ENCODE measurements at regions not wholly inside any gene's neighbourhood (a gene's known extent, or its start where the extent isn't known, plus 50 kb on each side); places are given as distances from the start of the nearest gene placed in this dataset.
A peak's percentile ranks its signal among the peaks of the same experiment; 100 is the strongest.

GRCh38 chr9:86519066-86519615 lies 164.9 kb upstream of the TUT7 start:
- H3K4me3 ChIP-seq (ENCODE audit: low read length in 2 of 2): no peak overlapping the region
- no peaks in the 10 kb centered on the region for H3K4me1 ChIP-seq (ENCODE audit: control insufficient read depth in 1 of 2, insufficient read depth in 2 of 2, low read length in 2 of 2)
- no peaks in the 10 kb centered on the region for H3K36me3 ChIP-seq (ENCODE audit: control insufficient read depth in 1 of 2, insufficient read depth in 2 of 2, low read length in 1 of 2)
- no peak overlapping the region for H3K27ac ChIP-seq (ENCODE audit: low read depth in 1 of 2, low read length in 2 of 2)
- intact Hi-C loops (cut with DNase I): no loop called here
- H3K27me3 ChIP-seq (ENCODE audit: control insufficient read depth in 1 of 2, insufficient read depth in 2 of 2, low read length in 1 of 2): no peaks in the 10 kb centered on the region
- no peak for DNase-seq
- no peaks in the 10 kb centered on the region for H3K9me3 ChIP-seq (ENCODE audit: control insufficient read depth, low read length)
- no peak for ATAC-seq (ENCODE audit: low FRiP score)

GRCh38 chr9:86517475-86517874 lies 163.3 kb upstream of the TUT7 start:
- no peak overlapping the region for H3K27ac ChIP-seq (ENCODE audit: low read depth in 1 of 2, low read length in 2 of 2)
- H3K27me3 ChIP-seq (ENCODE audit: control insufficient read depth in 1 of 2, insufficient read depth in 2 of 2, low read length in 1 of 2): no peaks in the 10 kb centered on the region
- no peak for DNase-seq
- no peaks in the 10 kb centered on the region for H3K9me3 ChIP-seq (ENCODE audit: control insufficient read depth, low read length)
- no peak overlapping the region for H3K4me3 ChIP-seq (ENCODE audit: low read length in 2 of 2)
- no peaks in the 10 kb centered on the region for H3K4me1 ChIP-seq (ENCODE audit: control insufficient read depth in 1 of 2, insufficient read depth in 2 of 2, low read length in 2 of 2)
- WGBS, 2 donors: 92 to 93% methylated on average over 1 of the region's 1 CpG
- intact Hi-C loops (cut with DNase I): no loop called here
- no peaks in the 10 kb centered on the region for H3K36me3 ChIP-seq (ENCODE audit: control insufficient read depth in 1 of 2, insufficient read depth in 2 of 2, low read length in 1 of 2)
- ATAC-seq (ENCODE audit: low FRiP score): no peak

- Histone ChIP-seq H3K4me3 (ENCODE audit: low read length in 2 of 2) (no peak overlapping the region), H3K36me3 (ENCODE audit: control insufficient read depth in 1 of 2, insufficient read depth in 2 of 2, low read length in 1 of 2) (no peaks in the 10 kb centered on the region), H3K9me3 (ENCODE audit: control insufficient read depth, low read length) (no peaks in the 10 kb centered on the region), H3K4me1 (ENCODE audit: control insufficient read depth in 1 of 2, insufficient read depth in 2 of 2, low read length in 2 of 2) (no peaks in the 10 kb centered on the region), H3K27me3 (ENCODE audit: control insufficient read depth in 1 of 2, insufficient read depth in 2 of 2, low read length in 1 of 2) (no peaks in the 10 kb centered on the region), H3K27ac (ENCODE audit: low read depth in 1 of 2, low read length in 2 of 2) (no peak overlapping the region)
- no peak for DNase-seq
- intact Hi-C loops (cut with DNase I): no loop called here
- 93% methylated on average over 19 of the region's 19 CpGs for WGBS, 2 donors
- no peak for ATAC-seq (ENCODE audit: low FRiP score)
Observed at GRCh38 chr9:86516564-86516963, 162.4 kb upstream of the TUT7 start.

GRCh38 chr9:86515221-86515620 lies 161.0 kb upstream of the TUT7 start:
- no peak overlapping the region for H3K4me3 ChIP-seq (ENCODE audit: low read length in 2 of 2)
- no peaks in the 10 kb centered on the region for H3K36me3 ChIP-seq (ENCODE audit: control insufficient read depth in 1 of 2, insufficient read depth in 2 of 2, low read length in 1 of 2)
- H3K9me3 ChIP-seq (ENCODE audit: control insufficient read depth, low read length): no peaks in the 10 kb centered on the region
- H3K27ac ChIP-seq (ENCODE audit: low read depth in 1 of 2, low read length in 2 of 2): no peak overlapping the region
- ATAC-seq (ENCODE audit: low FRiP score): no peak
- H3K4me1 ChIP-seq (ENCODE audit: control insufficient read depth in 1 of 2, insufficient read depth in 2 of 2, low read length in 2 of 2): no peaks in the 10 kb centered on the region
- DNase-seq: no peak
- intact Hi-C loops (cut with DNase I): no loop called here
- WGBS, 2 donors: 71 to 72% methylated on average over 4 of the region's 4 CpGs
- H3K27me3 ChIP-seq (ENCODE audit: control insufficient read depth in 1 of 2, insufficient read depth in 2 of 2, low read length in 1 of 2): no peaks in the 10 kb centered on the region

GRCh38 chr9:86513429-86513828 lies 159.2 kb upstream of the TUT7 start:
- 97 to 98% methylated on average over 2 of the region's 2 CpGs for WGBS, 2 donors
- Histone ChIP-seq H3K36me3 (ENCODE audit: control insufficient read depth in 1 of 2, insufficient read depth in 2 of 2, low read length in 1 of 2) (no peaks in the 10 kb centered on the region), H3K27ac (ENCODE audit: low read depth in 1 of 2, low read length in 2 of 2) (no peak overlapping the region), H3K4me3 (ENCODE audit: low read length in 2 of 2) (no peak overlapping the region), H3K27me3 (ENCODE audit: control insufficient read depth in 1 of 2, insufficient read depth in 2 of 2, low read length in 1 of 2) (no peaks in the 10 kb centered on the region), H3K9me3 (ENCODE audit: control insufficient read depth, low read length) (no peaks in the 10 kb centered on the region), H3K4me1 (ENCODE audit: control insufficient read depth in 1 of 2, insufficient read depth in 2 of 2, low read length in 2 of 2) (no peaks in the 10 kb centered on the region)
- ATAC-seq (ENCODE audit: low FRiP score): no peak
- intact Hi-C loops (cut with DNase I): no loop called here
- DNase-seq: no peak

- no peak for DNase-seq
- Histone ChIP-seq H3K27me3 (ENCODE audit: control insufficient read depth in 1 of 2, insufficient read depth in 2 of 2, low read length in 1 of 2) (no peaks in the 10 kb centered on the region), H3K9me3 (ENCODE audit: control insufficient read depth, low read length) (no peaks in the 10 kb centered on the region), H3K27ac (ENCODE audit: low read depth in 1 of 2, low read length in 2 of 2) (no peak overlapping the region), H3K36me3 (ENCODE audit: control insufficient read depth in 1 of 2, insufficient read depth in 2 of 2, low read length in 1 of 2) (no peaks in the 10 kb centered on the region), H3K4me1 (ENCODE audit: control insufficient read depth in 1 of 2, insufficient read depth in 2 of 2, low read length in 2 of 2) (no peaks in the 10 kb centered on the region), H3K4me3 (ENCODE audit: low read length in 2 of 2) (no peak overlapping the region)
- intact Hi-C loops (cut with DNase I): no loop called here
- no peak for ATAC-seq (ENCODE audit: low FRiP score)
- WGBS, 2 donors: 60 to 71% methylated on average over 2 of the region's 2 CpGs
Observed at GRCh38 chr9:86512929-86513328, 158.7 kb upstream of the TUT7 start.

- DNase-seq: no peak
- Histone ChIP-seq H3K4me1 (ENCODE audit: control insufficient read depth in 1 of 2, insufficient read depth in 2 of 2, low read length in 2 of 2) (no peaks in the 10 kb centered on the region), H3K9me3 (ENCODE audit: control insufficient read depth, low read length) (no peaks in the 10 kb centered on the region), H3K4me3 (ENCODE audit: low read length in 2 of 2) (no peak overlapping the region), H3K27me3 (ENCODE audit: control insufficient read depth in 1 of 2, insufficient read depth in 2 of 2, low read length in 1 of 2) (no peaks in the 10 kb centered on the region), H3K27ac (ENCODE audit: low read depth in 1 of 2, low read length in 2 of 2) (no peak overlapping the region), H3K36me3 (ENCODE audit: control insufficient read depth in 1 of 2, insufficient read depth in 2 of 2, low read length in 1 of 2) (no peaks in the 10 kb centered on the region)
- WGBS, 2 donors: 94 to 95% methylated on average over 8 of the region's 8 CpGs
- intact Hi-C loops (cut with DNase I): no loop called here
- ATAC-seq (ENCODE audit: low FRiP score): no peak
Observed at GRCh38 chr9:86511614-86512360, 157.6 kb upstream of the TUT7 start.

- ATAC-seq (ENCODE audit: low FRiP score) (no peak), DNase-seq (no peak)
- Histone ChIP-seq H3K27me3 (ENCODE audit: control insufficient read depth in 1 of 2, insufficient read depth in 2 of 2, low read length in 1 of 2) (no peaks in the 10 kb centered on the region), H3K4me1 (ENCODE audit: control insufficient read depth in 1 of 2, insufficient read depth in 2 of 2, low read length in 2 of 2) (no peaks in the 10 kb centered on the region), H3K9me3 (ENCODE audit: control insufficient read depth, low read length) (no peaks in the 10 kb centered on the region), H3K36me3 (ENCODE audit: control insufficient read depth in 1 of 2, insufficient read depth in 2 of 2, low read length in 1 of 2) (no peaks in the 10 kb centered on the region), H3K4me3 (ENCODE audit: low read length in 2 of 2) (no peak overlapping the region), H3K27ac (ENCODE audit: low read depth in 1 of 2, low read length in 2 of 2) (no peak overlapping the region)
- intact Hi-C loops (cut with DNase I): no loop called here
- WGBS, 2 donors: 92 to 94% methylated on average over 6 of the region's 6 CpGs
Observed at GRCh38 chr9:86508208-86508903, 154.1 kb upstream of the TUT7 start.

GRCh38 chr9:86507212-86507630 lies 153.0 kb upstream of the TUT7 start:
- DNase-seq (no peak), ATAC-seq (ENCODE audit: low FRiP score) (peak; percentile 89)
- Histone ChIP-seq H3K27me3 (ENCODE audit: control insufficient read depth in 1 of 2, insufficient read depth in 2 of 2, low read length in 1 of 2) (no peaks in the 10 kb centered on the region), H3K4me1 (ENCODE audit: control insufficient read depth in 1 of 2, insufficient read depth in 2 of 2, low read length in 2 of 2) (no peaks in the 10 kb centered on the region), H3K27ac (ENCODE audit: low read depth in 1 of 2, low read length in 2 of 2) (no peak overlapping the region), H3K36me3 (ENCODE audit: control insufficient read depth in 1 of 2, insufficient read depth in 2 of 2, low read length in 1 of 2) (no peaks in the 10 kb centered on the region), H3K4me3 (ENCODE audit: low read length in 2 of 2) (no peak overlapping the region), H3K9me3 (ENCODE audit: control insufficient read depth, low read length) (no peaks in the 10 kb centered on the region)
- intact Hi-C loops (cut with DNase I): no loop called here
- 56 to 59% methylated on average over 6 of the region's 6 CpGs for WGBS, 2 donors
